Astrocyte of the cerebellum (primary cell): ENCODE measurements at regions not wholly inside any gene's neighbourhood (a gene's known extent, or its start where the extent isn't known, plus 50 kb on each side); places are given as distances from the start of the nearest gene placed in this dataset.
A peak's percentile ranks its signal among the peaks of the same experiment; 100 is the strongest.

ENCODE experiments used
- DNase-seq: peaks from one replicate; pipeline ENCODE4 v3.0.0-alpha.2; 2011; ENCODE audit warnings: low read depth
- H3K4me3 ChIP-seq: 2 replicates; pipeline ENCODE4 v1.5.1; 2011; ENCODE audit warnings: mild to moderate bottlenecking, low read depth, low read length, moderate library complexity
- CTCF ChIP-seq: IDR thresholded peaks from 2 replicates; pipeline ENCODE4 v1.5.1; 2012; ENCODE audit warnings: low read length, low read depth, moderate library complexity, mild to moderate bottlenecking; ENCODE audit errors: missing control alignments
- in situ Hi-C: cut with HindIII; loops from 2 replicates; pipeline ENCODE4 v1.10.0; 2017; ENCODE audit warnings: low sequenced_read_pairs

GRCh38 chr13:78139765-78140164 lies 221.1 kb upstream of the EDNRB start:
- in situ Hi-C loops: loop anchor here (25.0 kb wide), 1 partner anchor 848 kb away; no protein-coding TSS in a partner anchor
- no peak overlapping the region for H3K4me3 ChIP-seq
- no peak for TF ChIP-seq CTCF
- DNase-seq: no peak

GRCh38 chr13:78138756-78139155 lies 220.1 kb upstream of the EDNRB start:
- no peak for TF ChIP-seq CTCF
- in situ Hi-C loops: loop anchor here (25.0 kb wide), 1 partner anchor 849 kb away; no protein-coding TSS in a partner anchor
- no peak for DNase-seq
- H3K4me3 ChIP-seq: no peak overlapping the region

- peak; percentile 74 for TF ChIP-seq CTCF
- peak; percentile 57 for DNase-seq
- in situ Hi-C loops: loop anchor here (25.0 kb wide), 1 partner anchor 850 kb away; no protein-coding TSS in a partner anchor
- H3K4me3 ChIP-seq: no peak overlapping the region
These were observed 218.9 kb upstream of the EDNRB start for GRCh38 chr13:78137404-78138142.

- no peak overlapping the region for H3K4me3 ChIP-seq
- no peak for DNase-seq
- TF ChIP-seq CTCF: no peak
- in situ Hi-C loops: loop anchor here (25.0 kb wide), 1 partner anchor 850 kb away; no protein-coding TSS in a partner anchor
These were observed 218.3 kb upstream of the EDNRB start for GRCh38 chr13:78136966-78137365.

GRCh38 chr13:78133511-78133910 lies 214.9 kb upstream of the EDNRB start:
- no peak for DNase-seq
- no peak for TF ChIP-seq CTCF
- in situ Hi-C loops: loop anchor here (25.0 kb wide), 1 partner anchor 854 kb away; no protein-coding TSS in a partner anchor
- H3K4me3 ChIP-seq: no peak overlapping the region

GRCh38 chr13:78131811-78132210 lies 213.2 kb upstream of the EDNRB start:
- no peak overlapping the region for H3K4me3 ChIP-seq
- in situ Hi-C loops: loop anchor here (25.0 kb wide), 1 partner anchor 855 kb away; no protein-coding TSS in a partner anchor
- peak; percentile 39 for TF ChIP-seq CTCF
- DNase-seq: no peak
